Right cardiac atrium (tissue), 5 donors: ENCODE measurements at regions not wholly inside any gene's neighbourhood (a gene's known extent, or its start where the extent isn't known, plus 50 kb on each side); places are given as distances from the start of the nearest gene placed in this dataset.

Experiments used
- ATAC-seq, 2 donors: fragments of 200-7000 bp; cut with Tn5 transposase; one replicate each; pipeline versions ENCODE4 v1.8.0 to v1.9.1; 2020; ENCODE audit warnings: moderate library complexity in 2 of 2, mild to moderate bottlenecking in 1 of 2
- DNase-seq, 3 donors: peaks; one replicate each; pipeline ENCODE4 v3.0.0-alpha.2; 2020
- H3K27ac ChIP-seq: one replicate; pipeline ENCODE4 v1.5.1; 2013; ENCODE audit warnings: mild to moderate bottlenecking, low read length, control low read depth, moderate library complexity
- H3K27me3 ChIP-seq: one replicate; pipeline ENCODE4 v1.6.1; 2013; ENCODE audit not compliant: control insufficient read depth, insufficient read depth
- H3K4me1 ChIP-seq: one replicate; pipeline ENCODE4 v1.6.1; 2013; ENCODE audit warnings: low read length; ENCODE audit not compliant: control insufficient read depth, insufficient read depth
- H3K4me3 ChIP-seq: one replicate; pipeline ENCODE4 v1.5.1; 2013; ENCODE audit warnings: low read length, control low read depth
- H3K9me3 ChIP-seq: one replicate; pipeline ENCODE4 v1.6.1; 2013; ENCODE audit warnings: low read length; ENCODE audit not compliant: control insufficient read depth
- WGBS: extraction: QIAGEN DNeasy Blood & Tissue Kit; methylation state at CpG from one replicate; pipeline ENCODE4 v1.1.7; 2013; 5-methylcytosine and 5-hydroxymethylcytosine counted together
- intact Hi-C, 4 donors: fragments of 100-400 bp; cut with DNase I; formaldehyde crosslinking; loops; one replicate each; pipeline versions ENCODE4 v1.11.0 to v1.14.0; 2022 to 2023
- donor health status: healthy with polysubstance abuse.
- donor health status: DM: no; HTN: yes; CAD: no.
- donor health status: DM: no; HTN: no; CAD: no.
- donor health status: DM: no; HTN: yes; CAD: no; lungs with severe emphysema.
- donor health status: DM: yes; HTN: yes; CAD: no.

- no peak overlapping the region for H3K27ac ChIP-seq
- no peaks in the 10 kb centered on the region for H3K9me3 ChIP-seq
- intact Hi-C loops, result no loop called here
- H3K4me1 ChIP-seq, result no peaks in the 10 kb centered on the region
- H3K4me3 ChIP-seq, result no peak overlapping the region
- ATAC-seq, result no peak
- no peaks in the 10 kb centered on the region for H3K27me3 ChIP-seq
- no peak for DNase-seq
- WGBS, result 76% methylated on average over 2 of the region's 2 CpGs
These were observed 858.9 kb downstream of the PDHA2 start for GRCh38 chr4:96698831-96699230.

- H3K27me3 ChIP-seq, result no peaks in the 10 kb centered on the region
- ATAC-seq, result no peak
- DNase-seq, result no peak
- no peaks in the 10 kb centered on the region for H3K4me1 ChIP-seq
- WGBS, result 78% methylated on average over 2 of the region's 2 CpGs
- no peak overlapping the region for H3K4me3 ChIP-seq
- no peak overlapping the region for H3K27ac ChIP-seq
- intact Hi-C loops, result no loop called here
- no peaks in the 10 kb centered on the region for H3K9me3 ChIP-seq
These were observed 863.4 kb downstream of the PDHA2 start for GRCh38 chr4:96703265-96703664.

- Histone ChIP-seq H3K4me1 (no peaks in the 10 kb centered on the region), H3K4me3 (no peak overlapping the region), H3K27me3 (no peaks in the 10 kb centered on the region), H3K27ac (no peak overlapping the region), H3K9me3 (no peaks in the 10 kb centered on the region)
- DNase-seq (no peak), ATAC-seq (no peak)
- WGBS, result 82% methylated on average over 1 of the region's 1 CpG
- intact Hi-C loops, result no loop called here
These were observed 868.9 kb downstream of the PDHA2 start for GRCh38 chr4:96708766-96709165.

GRCh38 chr4:96713271-96713850 is 873.5 kb downstream of the PDHA2 start:
- Histone ChIP-seq H3K27ac (no peak overlapping the region), H3K4me1 (no peaks in the 10 kb centered on the region), H3K4me3 (no peak overlapping the region), H3K9me3 (no peaks in the 10 kb centered on the region), H3K27me3 (no peaks in the 10 kb centered on the region)
- ATAC-seq, result no peak
- WGBS, result 51% methylated on average over 7 of the region's 7 CpGs
- DNase-seq, result no peak
- intact Hi-C loops, result no loop called here

GRCh38 chr4:96729641-96730040 is 889.7 kb downstream of the PDHA2 start:
- no peaks in the 10 kb centered on the region for H3K27me3 ChIP-seq
- H3K4me3 ChIP-seq, result no peak overlapping the region
- DNase-seq (peak in 1 of 3 donors; percentile 47), ATAC-seq (peak in 1 of 2 donors; percentile 79)
- no peaks in the 10 kb centered on the region for H3K4me1 ChIP-seq
- intact Hi-C loops, result no loop called here
- no peak overlapping the region for H3K27ac ChIP-seq
- H3K9me3 ChIP-seq, result no peaks in the 10 kb centered on the region

GRCh38 chr4:96730432-96730831 is 890.5 kb downstream of the PDHA2 start:
- no peak for DNase-seq
- Histone ChIP-seq H3K27ac (no peak overlapping the region), H3K4me3 (no peak overlapping the region), H3K27me3 (no peaks in the 10 kb centered on the region), H3K4me1 (no peaks in the 10 kb centered on the region), H3K9me3 (no peaks in the 10 kb centered on the region)
- intact Hi-C loops, result no loop called here
- ATAC-seq, result no peak
- WGBS, result 78% methylated on average over 3 of the region's 3 CpGs

- no peaks in the 10 kb centered on the region for H3K9me3 ChIP-seq
- intact Hi-C loops, result no loop called here
These were observed 896.5 kb downstream of the PDHA2 start for GRCh38 chr4:96736352-96736889.

GRCh38 chr4:96739101-96739500 is 899.2 kb downstream of the PDHA2 start:
- DNase-seq (no peak), ATAC-seq (no peak)
- intact Hi-C loops, result no loop called here
- Histone ChIP-seq H3K9me3 (no peaks in the 10 kb centered on the region), H3K27ac (no peak overlapping the region), H3K4me3 (no peak overlapping the region), H3K27me3 (no peaks in the 10 kb centered on the region), H3K4me1 (no peaks in the 10 kb centered on the region)

More at GRCh38 chr4:96736352-96736889, 896.5 kb downstream of the PDHA2 start:
- no peak for DNase-seq
- H3K27ac ChIP-seq, result no peak overlapping the region
- H3K4me3 ChIP-seq, result no peak overlapping the region
- H3K4me1 ChIP-seq, result no peaks in the 10 kb centered on the region
- no peaks in the 10 kb centered on the region for H3K27me3 ChIP-seq
- ATAC-seq, result no peak
- 82% methylated on average over 2 of the region's 2 CpGs for WGBS

- H3K9me3 ChIP-seq, result no peaks in the 10 kb centered on the region
- DNase-seq (peak in 1 of 3 donors; percentile 40), ATAC-seq (no peak)
- no peaks in the 10 kb centered on the region for H3K27me3 ChIP-seq
- H3K4me3 ChIP-seq, result no peak overlapping the region
- H3K4me1 ChIP-seq, result no peaks in the 10 kb centered on the region
- intact Hi-C loops, result no loop called here
- WGBS, result 90% methylated on average over 24 of the region's 24 CpGs
- H3K27ac ChIP-seq, result no peak overlapping the region
These were observed 902.6 kb downstream of the PDHA2 start for GRCh38 chr4:96742332-96743014.

GRCh38 chr4:96744676-96745075 is 904.8 kb downstream of the PDHA2 start:
- DNase-seq (no peak), ATAC-seq (no peak)
- Histone ChIP-seq H3K27ac (no peak overlapping the region), H3K9me3 (no peaks in the 10 kb centered on the region), H3K4me1 (no peaks in the 10 kb centered on the region), H3K27me3 (no peaks in the 10 kb centered on the region), H3K4me3 (no peak overlapping the region)
- intact Hi-C loops, result no loop called here

- 33% methylated on average over 1 of the region's 1 CpG for WGBS
- ATAC-seq, result no peak
- DNase-seq, result no peak
- H3K27ac ChIP-seq, result no peak overlapping the region
- H3K9me3 ChIP-seq, result no peaks in the 10 kb centered on the region
- intact Hi-C loops, result no loop called here
- no peak overlapping the region for H3K4me3 ChIP-seq
- no peaks in the 10 kb centered on the region for H3K4me1 ChIP-seq
- H3K27me3 ChIP-seq, result no peaks in the 10 kb centered on the region
These were observed 913.3 kb downstream of the PDHA2 start for GRCh38 chr4:96753216-96753615.
